ENCODE measurements at regions not wholly inside any gene's neighbourhood (a gene's known extent, or its start where the extent isn't known, plus 50 kb on each side); places are given as distances from the start of the nearest gene placed in this dataset.

- H3K27me3 Mint-ChIP-seq (ENCODE audit: low read depth, poor library complexity), result no peaks in the 10 kb centered on the region
- TF ChIP-seq, protein P1, sequence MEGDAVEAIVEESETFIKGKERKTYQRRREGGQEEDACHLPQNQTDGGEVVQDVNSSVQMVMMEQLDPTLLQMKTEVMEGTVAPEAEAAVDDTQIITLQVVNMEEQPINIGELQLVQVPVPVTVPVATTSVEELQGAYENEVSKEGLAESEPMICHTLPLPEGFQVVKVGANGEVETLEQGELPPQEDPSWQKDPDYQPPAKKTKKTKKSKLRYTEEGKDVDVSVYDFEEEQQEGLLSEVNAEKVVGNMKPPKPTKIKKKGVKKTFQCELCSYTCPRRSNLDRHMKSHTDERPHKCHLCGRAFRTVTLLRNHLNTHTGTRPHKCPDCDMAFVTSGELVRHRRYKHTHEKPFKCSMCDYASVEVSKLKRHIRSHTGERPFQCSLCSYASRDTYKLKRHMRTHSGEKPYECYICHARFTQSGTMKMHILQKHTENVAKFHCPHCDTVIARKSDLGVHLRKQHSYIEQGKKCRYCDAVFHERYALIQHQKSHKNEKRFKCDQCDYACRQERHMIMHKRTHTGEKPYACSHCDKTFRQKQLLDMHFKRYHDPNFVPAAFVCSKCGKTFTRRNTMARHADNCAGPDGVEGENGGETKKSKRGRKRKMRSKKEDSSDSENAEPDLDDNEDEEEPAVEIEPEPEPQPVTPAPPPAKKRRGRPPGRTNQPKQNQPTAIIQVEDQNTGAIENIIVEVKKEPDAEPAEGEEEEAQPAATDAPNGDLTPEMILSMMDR (IDR thresholded peaks at IDR 0.05), result no peak
- no peaks in the 10 kb centered on the region for H3K36me3 Mint-ChIP-seq (ENCODE audit: low read depth)
- DNase-seq, result no peak
- H3K27ac Mint-ChIP-seq, result no peak overlapping the region
- peaks cover 10% of the 10 kb centered on the region for H3K4me1 Mint-ChIP-seq
- H3K9me3 Mint-ChIP-seq, result no peaks in the 10 kb centered on the region
- no peak overlapping the region for H3K4me3 Mint-ChIP-seq
Observed at GRCh38 chr7:115683093-115683492, 347.5 kb downstream of the TFEC start.

- no peak overlapping the region for H3K4me3 Mint-ChIP-seq
Observed at GRCh38 chr7:115682507-115682906, 348.1 kb downstream of the TFEC start.

GRCh38 chr7:115680921-115681320 lies 349.6 kb downstream of the TFEC start:
- H3K4me3 Mint-ChIP-seq, result no peak overlapping the region
- DNase-seq, result peak; percentile 1

More at GRCh38 chr7:115682507-115682906, 348.1 kb downstream of the TFEC start:
- TF ChIP-seq, protein P1 (IDR thresholded peaks at IDR 0.05), result no peak
- Mint-ChIP-seq H3K27me3 (ENCODE audit: low read depth, poor library complexity) (no peaks in the 10 kb centered on the region), H3K36me3 (ENCODE audit: low read depth) (no peaks in the 10 kb centered on the region), H3K27ac (no peak overlapping the region), H3K9me3 (no peaks in the 10 kb centered on the region), H3K4me1 (peaks cover 10% of the 10 kb centered on the region)
- DNase-seq, result no peak

DNA sequence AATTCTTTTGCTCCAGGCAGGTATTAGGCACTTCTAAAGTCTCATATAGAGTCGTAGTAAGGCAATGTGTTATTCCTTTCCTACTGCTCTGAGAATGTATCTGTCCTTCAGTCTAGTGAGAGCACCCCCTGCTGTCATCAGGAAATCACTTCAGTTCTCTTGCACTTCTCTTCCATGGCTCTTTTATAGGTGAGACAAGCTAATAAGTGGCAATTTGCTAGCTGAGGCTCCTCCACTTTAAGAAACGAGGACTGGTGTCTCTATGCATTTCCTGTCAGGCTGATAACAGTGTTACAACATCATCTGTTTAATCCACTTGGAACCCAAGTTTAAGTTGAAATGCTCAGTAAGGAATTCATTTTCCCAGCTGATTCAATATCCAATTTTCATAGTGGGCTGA lies 350.6 kb downstream of the TFEC start:
- Mint-ChIP-seq H3K4me1 (peaks cover 10% of the 10 kb centered on the region), H3K27ac (no peak overlapping the region), H3K27me3 (ENCODE audit: low read depth, poor library complexity) (no peaks in the 10 kb centered on the region), H3K9me3 (no peaks in the 10 kb centered on the region), H3K36me3 (ENCODE audit: low read depth) (no peaks in the 10 kb centered on the region), H3K4me3 (no peak overlapping the region)
- TF ChIP-seq, protein P1 (IDR thresholded peaks at IDR 0.05), result peak; percentile 41
- DNase-seq, result peak; percentile 16

More at GRCh38 chr7:115680921-115681320, 349.6 kb downstream of the TFEC start:
- peaks cover 10% of the 10 kb centered on the region for H3K4me1 Mint-ChIP-seq
- TF ChIP-seq, protein P1 (IDR thresholded peaks at IDR 0.05), result no peak
- H3K36me3 Mint-ChIP-seq (ENCODE audit: low read depth), result no peaks in the 10 kb centered on the region
- no peak overlapping the region for H3K27ac Mint-ChIP-seq
- no peaks in the 10 kb centered on the region for H3K9me3 Mint-ChIP-seq
- H3K27me3 Mint-ChIP-seq (ENCODE audit: low read depth, poor library complexity), result no peaks in the 10 kb centered on the region

DNA sequence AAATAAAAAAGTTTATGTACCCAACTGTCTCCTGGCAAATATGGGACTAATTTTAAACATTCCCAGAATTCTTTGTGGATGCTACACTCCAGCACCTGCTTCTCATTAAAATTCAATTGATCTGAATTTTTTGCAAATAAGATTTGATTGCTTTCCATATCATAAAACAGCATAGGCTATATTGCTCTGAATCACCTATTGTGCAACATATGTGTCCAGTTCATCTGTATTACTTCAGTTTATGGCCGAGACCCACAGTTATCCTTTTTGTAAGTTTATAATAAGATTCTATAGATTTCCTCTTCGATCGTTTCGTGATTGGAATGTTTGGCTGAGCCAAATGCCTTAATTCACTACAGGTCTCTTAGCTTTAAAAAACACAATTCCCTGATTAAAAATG lies 351.1 kb downstream of the TFEC start:
- Mint-ChIP-seq H3K9me3 (no peaks in the 10 kb centered on the region), H3K4me1 (peaks cover 10% of the 10 kb centered on the region), H3K4me3 (no peak overlapping the region), H3K27ac (no peak overlapping the region), H3K36me3 (ENCODE audit: low read depth) (no peaks in the 10 kb centered on the region), H3K27me3 (ENCODE audit: low read depth, poor library complexity) (no peaks in the 10 kb centered on the region)
- TF ChIP-seq, protein P1 (IDR thresholded peaks at IDR 0.05), result no peak
- no peak for DNase-seq

Data from nephron progenitor cell (in vitro differentiated cells).